Uterus (tissue), 3 donors: ENCODE measurements at regions not wholly inside any gene's neighbourhood (a gene's known extent, or its start where the extent isn't known, plus 50 kb on each side); places are given as distances from the start of the nearest gene placed in this dataset.

Experiments
- DNase-seq, 2 donors: peaks; one replicate each; pipeline ENCODE4 v3.0.0-alpha.2; 2019 to 2020
- H3K27ac ChIP-seq, 2 donors: fragments of 200-600 bp; sonication (generic); 1 replicate in 1 of 2; 2 replicates in 1 of 2; pipeline ENCODE4 v1.5.1; 2016 to 2018
- H3K27me3 ChIP-seq, 2 donors: fragments of 200-600 bp; sonication (generic); one replicate each; pipeline ENCODE4 v1.5.1; 2018 to 2019; ENCODE audit warnings: control low read depth in 1 of 2
- H3K36me3 ChIP-seq, 2 donors: fragments of 200-600 bp; sonication (generic); one replicate each; pipeline ENCODE4 v1.5.1; 2019; ENCODE audit warnings: control low read depth in 1 of 2
- H3K4me1 ChIP-seq, 2 donors: fragments of 200-600 bp; sonication (generic); one replicate each; pipeline ENCODE4 v1.5.1; 2018 to 2019; ENCODE audit warnings: control low read depth in 1 of 2
- H3K4me3 ChIP-seq, 2 donors: fragments of 200-600 bp; sonication (generic); 1 replicate in 1 of 2; 2 replicates in 1 of 2; pipeline ENCODE4 v1.5.1; 2018 to 2019; ENCODE audit warnings: mild to moderate bottlenecking in 1 of 2
- H3K9me3 ChIP-seq, 2 donors: fragments of 200-600 bp; sonication (generic); one replicate each; pipeline ENCODE4 v1.5.1; 2019; ENCODE audit warnings: control low read depth in 1 of 2
- POLR2A ChIP-seq, 2 donors: fragments of 450-650 bp; IDR thresholded peaks; one replicate each; pipeline ENCODE4 v1.6.1; 2016; ENCODE audit warnings: antibody characterized with exemption in 2 of 2, mild to moderate bottlenecking in 1 of 2, moderate library complexity in 1 of 2
- intact Hi-C: fragments of 100-400 bp; cut with DNase I; formaldehyde crosslinking; loops from one replicate; pipeline ENCODE4 v1.15.1; 2023; ENCODE audit warnings: low total_unique reads
- TF ChIP-seq, protein P1 (sequence below), 4 experiments: fragments of 200-600 bp in 2 of 4; fragments of 450-650 bp in 2 of 4; sonication (generic) in 2 of 4; IDR thresholded peaks; one replicate each; pipeline ENCODE4 v1.5.1; 2016 to 2019; ENCODE audit warnings: antibody characterized with exemption in 4 of 4, mild to moderate bottlenecking in 2 of 4, moderate library complexity in 1 of 4
- donor health status: DM: yes; HTN: yes; CAD: no.

DNA sequence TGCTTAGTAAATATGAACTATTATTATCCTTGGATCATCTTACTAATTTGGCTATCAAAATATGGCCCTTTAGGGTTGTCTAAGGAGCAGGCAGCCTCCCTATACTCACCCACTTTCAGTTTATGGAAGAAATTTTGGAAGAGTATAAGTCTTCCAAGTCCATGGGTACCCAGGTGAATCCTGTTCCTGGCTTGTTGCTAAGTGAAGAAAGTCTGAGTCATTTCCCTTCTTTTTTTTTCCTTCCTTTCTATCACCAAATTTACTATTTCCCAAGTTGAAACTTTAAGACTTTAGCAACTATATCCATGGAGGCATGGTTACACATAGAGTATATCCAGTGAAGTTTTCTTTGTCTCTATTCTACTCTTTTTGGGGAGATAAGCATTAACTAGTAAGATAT lies 184.0 kb upstream of the ACTBL2 start:
- Histone ChIP-seq H3K36me3 (no peaks in the 10 kb centered on the region), H3K4me1 (no peaks in the 10 kb centered on the region), H3K9me3 (no peaks in the 10 kb centered on the region), H3K4me3 (no peak overlapping the region), H3K27me3 (no peaks in the 10 kb centered on the region), H3K27ac (no peak overlapping the region)
- no peak for DNase-seq
- intact Hi-C loops = no loop called here
- TF ChIP-seq, protein P1, sequence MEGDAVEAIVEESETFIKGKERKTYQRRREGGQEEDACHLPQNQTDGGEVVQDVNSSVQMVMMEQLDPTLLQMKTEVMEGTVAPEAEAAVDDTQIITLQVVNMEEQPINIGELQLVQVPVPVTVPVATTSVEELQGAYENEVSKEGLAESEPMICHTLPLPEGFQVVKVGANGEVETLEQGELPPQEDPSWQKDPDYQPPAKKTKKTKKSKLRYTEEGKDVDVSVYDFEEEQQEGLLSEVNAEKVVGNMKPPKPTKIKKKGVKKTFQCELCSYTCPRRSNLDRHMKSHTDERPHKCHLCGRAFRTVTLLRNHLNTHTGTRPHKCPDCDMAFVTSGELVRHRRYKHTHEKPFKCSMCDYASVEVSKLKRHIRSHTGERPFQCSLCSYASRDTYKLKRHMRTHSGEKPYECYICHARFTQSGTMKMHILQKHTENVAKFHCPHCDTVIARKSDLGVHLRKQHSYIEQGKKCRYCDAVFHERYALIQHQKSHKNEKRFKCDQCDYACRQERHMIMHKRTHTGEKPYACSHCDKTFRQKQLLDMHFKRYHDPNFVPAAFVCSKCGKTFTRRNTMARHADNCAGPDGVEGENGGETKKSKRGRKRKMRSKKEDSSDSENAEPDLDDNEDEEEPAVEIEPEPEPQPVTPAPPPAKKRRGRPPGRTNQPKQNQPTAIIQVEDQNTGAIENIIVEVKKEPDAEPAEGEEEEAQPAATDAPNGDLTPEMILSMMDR (IDR thresholded peaks at IDR 0.05) = no peak
- no peak for TF ChIP-seq POLR2A (IDR thresholded peaks at IDR 0.05)

DNA sequence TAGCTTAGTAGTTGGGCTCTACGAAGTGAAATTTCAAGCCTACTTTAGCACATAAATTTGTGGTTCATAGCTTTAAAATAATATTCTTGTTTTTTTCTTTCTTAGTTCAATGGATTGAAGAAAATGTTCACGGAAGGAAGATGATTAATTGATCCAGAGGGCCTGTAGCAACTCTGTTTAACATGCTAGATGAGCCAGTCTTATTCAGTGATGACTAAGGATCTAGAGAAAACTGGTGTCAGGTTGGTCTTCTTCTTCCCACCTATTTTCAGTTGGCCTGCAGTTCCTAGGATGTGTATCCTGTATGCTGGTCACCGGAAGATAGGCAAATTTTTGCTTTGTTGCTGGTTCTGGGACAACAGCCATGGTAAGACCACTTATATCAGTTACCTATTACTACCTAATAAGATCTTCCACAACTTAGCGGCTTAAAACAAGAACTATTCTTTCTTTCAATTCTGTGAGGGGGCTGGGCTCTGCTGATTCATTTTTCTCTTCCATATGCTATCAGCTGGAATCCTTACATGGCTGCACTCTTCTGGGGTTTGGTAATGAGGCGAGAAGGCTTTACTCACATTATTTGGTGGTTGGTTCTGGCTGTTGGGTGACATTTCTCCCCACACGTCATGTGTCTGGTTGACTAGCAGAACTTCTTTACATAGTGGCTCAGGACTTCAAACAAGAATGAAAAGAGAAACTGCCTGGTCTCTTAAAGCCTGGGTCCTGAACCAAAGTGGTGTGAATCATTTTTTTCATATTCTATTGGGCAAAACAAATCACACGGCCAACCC lies 182.7 kb upstream of the ACTBL2 start:
- H3K9me3 ChIP-seq = no peaks in the 10 kb centered on the region

DNA sequence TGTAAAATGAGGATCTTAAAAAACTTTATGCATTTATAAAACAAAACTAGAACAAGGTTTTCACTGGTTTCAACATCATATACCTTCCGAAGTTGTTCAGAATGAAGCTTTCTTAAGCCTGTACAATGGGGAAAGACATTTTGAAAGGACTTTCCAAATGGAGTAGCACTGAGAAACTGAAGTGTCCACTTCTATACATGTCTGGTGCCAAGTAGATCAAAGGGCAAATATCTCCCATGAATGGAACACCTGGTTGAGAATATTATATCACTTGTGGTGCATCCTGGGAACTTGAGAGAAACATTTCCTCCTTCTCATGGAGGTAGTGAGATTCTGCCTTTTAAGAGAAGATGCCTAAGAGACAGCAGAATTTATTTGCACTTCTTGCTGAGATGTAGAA lies 182.1 kb upstream of the ACTBL2 start:
- H3K4me3 ChIP-seq = no peak overlapping the region
- H3K9me3 ChIP-seq = no peaks in the 10 kb centered on the region
- no peaks in the 10 kb centered on the region for H3K27me3 ChIP-seq
- H3K36me3 ChIP-seq = no peaks in the 10 kb centered on the region
- no peak for DNase-seq
- H3K27ac ChIP-seq = no peak overlapping the region
- TF ChIP-seq, protein P1 (IDR thresholded peaks at IDR 0.05) = no peak
- intact Hi-C loops = no loop called here
- H3K4me1 ChIP-seq = no peaks in the 10 kb centered on the region

More for the DNA sequence above, 182.7 kb upstream of the ACTBL2 start:
- Histone ChIP-seq H3K36me3 (no peaks in the 10 kb centered on the region), H3K4me3 (no peak overlapping the region), H3K4me1 (no peaks in the 10 kb centered on the region), H3K27ac (no peak overlapping the region), H3K27me3 (no peaks in the 10 kb centered on the region)
- intact Hi-C loops = no loop called here
- TF ChIP-seq POLR2A (IDR thresholded peaks at IDR 0.05) = no peak
- TF ChIP-seq, protein P1 (IDR thresholded peaks at IDR 0.05) = no peak
- DNase-seq = no peak

DNA sequence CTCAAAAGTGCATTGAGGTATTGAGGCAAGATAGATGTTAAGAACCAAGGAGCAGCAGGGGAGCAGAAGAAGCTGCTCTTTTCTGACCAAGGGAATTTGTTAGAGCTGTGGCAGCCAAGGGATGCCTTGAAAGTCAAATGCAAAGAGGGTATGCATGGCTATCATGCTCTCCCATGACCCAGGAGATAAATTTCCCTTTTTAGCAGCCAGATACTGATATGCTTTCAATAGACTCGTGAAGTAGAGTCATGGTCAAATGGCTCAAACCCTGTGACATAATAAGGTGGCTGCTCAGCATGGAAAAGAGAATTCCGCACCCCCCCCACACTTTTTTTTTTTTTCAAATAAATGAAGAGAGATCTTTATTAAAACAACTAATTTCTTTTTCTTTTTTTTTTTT lies 180.9 kb upstream of the ACTBL2 start:
- no peak for TF ChIP-seq POLR2A (IDR thresholded peaks at IDR 0.05)
- TF ChIP-seq, protein P1 (IDR thresholded peaks at IDR 0.05) = no peak
- intact Hi-C loops = no loop called here
- no peak for DNase-seq
- Histone ChIP-seq H3K27me3 (no peaks in the 10 kb centered on the region), H3K9me3 (peaks cover 0 to 2% of the 10 kb centered on the region in 2 donors), H3K36me3 (no peaks in the 10 kb centered on the region), H3K4me1 (no peaks in the 10 kb centered on the region), H3K27ac (no peak overlapping the region), H3K4me3 (no peak overlapping the region)

DNA sequence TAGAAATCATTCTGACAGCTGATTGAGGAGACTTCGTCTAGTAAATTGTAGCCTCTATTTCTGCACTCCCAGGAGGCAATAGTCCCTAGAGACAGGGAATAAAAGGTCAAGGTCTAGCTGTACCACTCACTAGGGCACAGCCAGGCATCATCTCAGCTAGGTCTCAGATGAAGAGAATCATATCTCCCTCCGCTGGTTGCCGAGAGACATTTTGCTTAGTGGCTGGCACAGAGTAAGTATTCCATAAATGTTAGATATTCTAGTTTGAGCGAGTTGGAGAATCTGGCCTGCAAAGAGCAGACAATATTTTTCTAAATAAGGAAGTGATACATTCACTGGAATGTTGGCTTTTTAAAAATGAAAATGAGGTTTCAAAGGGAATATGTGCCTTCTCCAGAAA lies 180.4 kb upstream of the ACTBL2 start:
- no peaks in the 10 kb centered on the region for H3K4me1 ChIP-seq
- H3K36me3 ChIP-seq = no peaks in the 10 kb centered on the region
- H3K4me3 ChIP-seq = no peak overlapping the region
- H3K27me3 ChIP-seq = no peaks in the 10 kb centered on the region
- intact Hi-C loops = no loop called here
- H3K27ac ChIP-seq = no peak overlapping the region
- DNase-seq = no peak
- peaks cover 0 to 2% of the 10 kb centered on the region in 2 donors for H3K9me3 ChIP-seq
- TF ChIP-seq, protein P1 (IDR thresholded peaks at IDR 0.05) = no peak
- TF ChIP-seq POLR2A (IDR thresholded peaks at IDR 0.05) = no peak
